ENCODE measurements at regions not wholly inside any gene's neighbourhood (a gene's known extent, or its start where the extent isn't known, plus 50 kb on each side); places are given as distances from the start of the nearest gene placed in this dataset.

DNA sequence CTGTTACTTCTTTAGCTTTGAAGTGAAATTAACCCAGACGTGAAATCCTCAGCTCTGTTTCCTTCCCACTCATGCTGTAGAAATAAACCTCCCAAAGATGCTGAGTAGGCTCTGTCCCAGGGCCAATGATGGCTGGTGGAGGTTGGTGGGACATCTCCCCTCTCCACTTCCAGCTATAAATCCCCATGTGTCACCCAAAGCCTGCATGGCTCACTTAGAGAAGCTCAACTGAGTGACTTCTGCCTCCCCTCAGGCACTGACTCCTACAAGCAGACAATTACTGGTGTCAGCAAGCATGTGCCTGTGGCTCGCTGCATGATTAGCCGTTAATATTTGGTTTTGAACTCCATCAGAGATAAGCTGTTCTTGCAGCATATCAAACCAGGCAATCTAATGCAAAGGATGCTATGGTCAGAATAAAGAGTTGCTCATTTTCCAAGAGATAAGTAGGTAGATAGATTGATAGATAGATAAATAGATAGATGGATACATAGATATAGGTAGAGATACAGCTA, 569.5 kb upstream of the WWC1 start:
- no peak for DNase-seq

DNA sequence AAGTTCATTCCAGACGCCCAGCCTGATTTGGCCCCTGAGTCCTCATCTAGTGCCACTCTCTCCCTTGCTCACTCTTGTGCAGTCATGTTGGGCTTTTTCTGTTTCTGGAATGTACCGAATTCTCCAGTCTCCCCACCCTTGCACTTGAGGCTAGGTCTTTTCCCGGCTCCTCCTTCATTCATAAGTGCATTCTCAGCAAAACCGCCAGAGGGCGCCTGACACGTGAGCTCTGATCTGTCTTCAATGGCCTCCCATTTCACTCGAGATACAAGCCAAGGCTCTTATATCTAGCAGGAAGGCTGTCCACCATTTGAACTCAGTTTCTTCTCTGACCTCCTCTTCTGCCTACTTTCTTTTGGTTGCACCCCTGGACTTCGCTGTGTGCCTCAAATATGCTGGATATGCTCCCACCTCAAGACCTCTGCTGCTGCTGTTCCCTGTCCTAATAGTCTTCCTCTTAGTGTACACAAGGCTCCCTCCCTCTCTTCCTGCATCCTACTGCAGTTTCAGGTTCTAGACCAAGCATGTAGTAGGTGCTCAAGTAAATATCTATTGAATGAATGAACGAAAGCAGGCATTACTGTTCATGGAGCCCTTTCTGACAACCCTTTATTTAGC, 568.1 kb upstream of the WWC1 start:
- DNase-seq = peak; percentile 47 to 74

DNA sequence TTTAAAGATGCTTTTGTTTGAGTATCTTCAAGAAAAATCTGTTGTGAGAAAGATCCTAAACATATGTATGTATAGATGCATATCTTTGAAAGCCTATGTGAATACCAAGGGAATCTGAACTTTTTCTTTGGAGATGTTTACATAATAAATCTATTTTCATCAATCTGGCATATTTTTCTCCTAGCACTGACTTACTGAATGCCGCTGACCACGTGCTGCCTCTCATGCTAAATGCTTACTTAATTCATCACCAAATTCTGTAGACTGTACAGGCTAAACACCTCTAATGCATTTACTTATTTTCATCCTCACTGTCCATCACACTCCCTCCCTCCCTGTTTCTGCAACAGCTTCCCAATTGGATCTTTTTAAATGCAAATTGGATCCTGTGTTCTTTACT, 566.2 kb upstream of the WWC1 start:
- DNase-seq = no peak

DNA sequence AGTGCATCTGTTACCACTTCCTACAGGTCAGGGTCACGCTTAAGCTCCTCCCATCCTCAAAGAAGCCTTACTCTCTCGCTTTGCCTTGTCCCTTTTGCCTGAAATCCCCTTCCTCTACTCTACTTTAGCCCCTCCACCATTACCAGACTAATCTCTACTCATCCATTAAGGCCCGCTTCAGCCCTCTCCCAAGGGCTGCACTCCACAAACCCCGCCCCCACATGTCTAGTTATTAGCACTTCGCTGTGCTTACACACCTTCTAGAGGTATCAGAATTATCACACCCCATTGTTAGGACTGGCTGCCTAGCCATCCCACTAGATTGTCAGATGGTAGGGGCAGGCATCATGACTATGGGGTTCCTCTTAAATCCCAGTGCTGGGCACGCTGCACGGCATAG, 565.7 kb upstream of the WWC1 start:
- DNase-seq = peak in 1 of 2 experiments; percentile 9

DNA sequence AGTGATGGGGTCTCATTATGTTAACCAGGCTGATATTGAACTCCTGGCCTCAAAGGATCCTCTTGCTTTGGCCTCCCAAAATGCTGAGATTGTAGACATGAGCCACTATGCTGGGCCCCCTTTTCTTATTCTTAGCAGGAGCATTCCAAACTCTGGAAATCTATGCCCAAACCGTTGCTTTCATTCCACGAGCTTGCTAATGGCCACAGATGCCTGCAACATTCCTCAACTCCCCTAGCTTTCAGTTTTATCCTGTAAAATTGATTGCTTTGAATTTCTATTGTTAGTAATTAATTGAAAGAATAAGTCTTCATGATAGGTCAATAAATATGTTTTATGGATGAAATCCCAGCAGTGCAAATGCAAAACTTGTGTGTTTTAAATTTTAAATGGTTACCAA, 564.8 kb upstream of the WWC1 start:
- DNase-seq = no peak

DNA sequence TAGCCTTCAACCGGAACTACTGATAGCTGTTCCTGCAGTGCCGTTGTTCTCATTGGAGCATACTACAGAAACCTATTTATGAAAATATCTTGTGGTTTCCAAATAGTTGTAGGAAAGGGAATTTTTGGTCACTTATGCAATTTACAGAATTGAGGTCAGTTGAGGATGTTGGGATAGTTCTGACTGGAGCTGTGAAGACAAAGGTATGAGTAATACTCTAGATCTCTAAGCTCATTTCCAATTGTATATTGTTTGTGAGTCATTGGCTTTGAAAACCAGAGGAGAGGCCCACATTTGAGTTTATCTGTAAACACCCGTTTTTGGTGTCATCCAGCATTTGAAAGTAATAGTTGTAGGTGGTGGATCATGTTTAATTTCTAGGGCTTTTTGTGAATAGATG, 561.3 kb upstream of the WWC1 start:
- no peak for DNase-seq

DNA sequence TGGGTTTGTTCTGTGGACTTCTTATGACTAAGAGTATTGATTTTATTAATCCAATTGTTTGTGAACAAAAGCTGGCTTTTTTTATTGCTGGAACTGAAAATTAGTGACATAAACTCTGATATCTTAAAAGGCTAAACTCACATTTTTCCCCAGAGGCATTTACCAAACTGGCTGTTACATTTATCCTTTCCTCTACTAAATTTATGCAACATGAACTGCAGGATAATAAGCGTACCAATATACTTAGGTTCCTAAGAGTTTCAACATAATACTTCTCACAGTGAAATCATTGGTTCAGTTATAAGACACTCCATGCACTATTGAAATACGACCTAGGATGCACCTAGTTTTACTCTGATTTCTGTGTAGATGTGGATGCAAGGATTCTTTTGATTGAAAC, 560.8 kb upstream of the WWC1 start:
- DNase-seq = no peak

DNA sequence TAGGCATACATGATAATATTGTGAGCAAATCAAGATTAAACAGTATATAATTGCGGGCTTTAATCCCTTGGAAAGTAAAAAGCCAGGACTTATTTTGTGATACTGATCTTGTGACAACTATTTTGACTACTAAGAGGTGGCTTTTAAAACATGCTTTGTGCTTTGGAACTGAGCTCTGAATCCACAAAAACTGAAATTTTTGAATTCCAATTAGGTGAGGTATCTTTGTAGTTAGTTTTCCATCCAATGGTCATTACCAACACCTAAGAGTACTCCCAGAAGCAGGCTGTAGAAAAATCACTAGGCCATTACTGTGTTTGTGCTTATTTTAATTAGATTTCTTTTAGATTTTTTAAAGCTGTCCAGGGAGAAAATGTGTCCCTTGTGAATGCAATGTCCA, 559.5 kb upstream of the WWC1 start:
- no peak for DNase-seq

DNA sequence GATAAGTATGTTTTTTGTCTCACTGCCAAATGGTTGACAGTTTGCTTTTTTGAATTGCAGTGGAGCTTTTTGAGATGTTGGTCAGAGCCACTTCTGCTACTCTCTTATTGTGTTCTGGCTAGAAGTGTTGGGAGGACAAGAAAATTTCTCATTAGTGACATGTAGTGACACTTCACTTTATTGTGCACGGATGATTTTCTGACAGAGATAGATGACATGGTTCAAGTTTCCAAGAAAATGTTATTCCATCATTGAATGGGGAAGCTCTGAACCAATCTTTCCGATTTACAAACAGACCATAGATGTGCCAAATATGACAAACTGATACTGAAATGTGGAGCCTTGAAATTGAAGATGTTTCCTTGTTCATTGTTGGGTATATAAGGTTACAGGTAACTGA, 558.9 kb upstream of the WWC1 start:
- DNase-seq = no peak

DNA sequence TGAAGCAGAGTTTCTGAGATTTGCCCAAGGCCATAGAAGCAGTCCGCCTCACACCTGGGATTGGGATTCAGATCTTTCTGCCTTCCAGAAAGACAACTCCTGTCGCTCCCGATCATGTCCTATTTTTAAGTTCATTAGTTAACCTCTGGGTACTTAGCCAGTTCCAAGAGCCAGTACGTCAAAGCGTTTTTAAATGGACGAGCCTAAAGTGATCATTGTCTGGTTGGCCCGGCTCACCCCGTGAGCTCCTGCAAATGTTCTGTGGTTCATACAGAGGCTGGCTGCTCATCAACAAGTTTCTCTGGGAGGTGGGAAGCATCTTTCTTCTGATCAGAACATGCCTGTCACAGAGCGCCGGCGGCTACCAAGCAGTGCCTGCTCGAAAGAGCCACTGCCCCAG, 554.5 kb upstream of the WWC1 start:
- no peak for DNase-seq

DNA sequence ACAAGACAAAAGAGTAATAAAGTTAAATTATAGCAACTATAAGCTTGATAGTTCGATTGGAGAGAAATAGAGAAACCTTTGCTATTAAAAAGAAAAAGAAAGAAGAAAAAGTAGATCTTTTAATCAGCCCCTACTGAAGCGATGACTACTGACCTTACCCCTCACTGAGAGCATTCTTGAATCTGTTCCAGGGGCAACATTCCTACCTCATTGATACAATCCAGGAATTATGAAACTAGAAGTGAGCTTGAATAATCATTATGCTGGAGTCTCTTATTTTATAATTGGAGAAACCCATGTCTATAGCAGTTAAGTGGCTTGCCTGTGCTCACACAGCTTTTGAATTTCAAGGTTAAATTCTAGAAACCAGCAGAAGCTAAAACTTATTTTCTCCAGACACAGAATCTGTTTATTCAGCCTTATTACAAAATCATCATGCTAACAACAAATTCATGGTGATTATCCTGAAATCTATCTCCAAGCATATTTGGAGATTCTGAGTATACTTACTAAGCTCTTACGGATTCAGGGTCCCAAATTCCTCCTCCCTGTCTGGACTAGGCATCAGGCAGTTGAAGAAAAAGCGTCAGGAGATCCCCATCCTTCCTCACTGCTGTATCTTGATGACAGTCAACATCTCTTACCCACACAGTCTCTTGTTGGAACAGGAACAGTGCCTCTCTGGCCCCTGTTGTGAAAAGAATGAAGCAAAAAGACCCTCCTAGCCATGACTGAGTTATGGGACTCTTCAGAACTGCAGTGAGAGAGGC, 547.6 kb upstream of the WWC1 start:
- no peak for DNase-seq

DNA sequence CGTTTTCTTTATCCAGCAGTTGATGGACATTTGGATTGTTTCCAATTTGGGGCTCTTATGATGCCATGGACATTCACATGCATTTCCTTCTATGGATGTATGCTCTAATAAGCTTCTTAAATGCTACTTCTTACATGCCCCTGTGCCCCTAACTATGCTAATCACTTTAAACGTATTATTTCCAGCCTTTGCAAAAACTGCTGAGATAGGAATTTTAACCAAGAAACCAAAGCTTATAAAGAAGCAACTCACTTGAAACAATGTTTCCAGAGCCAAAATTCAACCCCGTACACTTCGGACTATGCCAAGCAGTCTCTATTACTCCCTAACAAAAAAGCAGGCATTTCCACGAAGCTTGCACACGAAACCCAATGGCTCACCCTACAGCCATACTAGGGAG, 545.6 kb upstream of the WWC1 start:
- DNase-seq = no peak

DNA sequence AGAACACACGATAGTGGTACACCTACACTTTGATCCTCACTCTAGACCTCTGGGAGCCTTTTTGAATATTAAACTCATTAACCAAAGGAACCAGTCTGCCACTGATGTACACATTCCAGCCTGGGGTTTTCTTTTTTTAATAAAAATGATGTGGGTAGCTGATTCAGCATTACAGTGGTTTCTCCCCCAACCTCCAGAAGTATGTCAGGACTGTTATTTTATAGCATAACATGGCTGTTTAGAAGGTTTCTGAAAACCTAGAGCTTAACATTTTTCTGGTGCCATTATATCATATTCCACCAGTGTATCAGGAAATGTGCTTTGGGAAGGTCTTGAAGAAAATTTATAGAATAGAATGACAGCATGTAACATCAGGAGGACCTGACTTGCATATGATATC, 540.9 kb upstream of the WWC1 start:
- DNase-seq = no peak

DNA sequence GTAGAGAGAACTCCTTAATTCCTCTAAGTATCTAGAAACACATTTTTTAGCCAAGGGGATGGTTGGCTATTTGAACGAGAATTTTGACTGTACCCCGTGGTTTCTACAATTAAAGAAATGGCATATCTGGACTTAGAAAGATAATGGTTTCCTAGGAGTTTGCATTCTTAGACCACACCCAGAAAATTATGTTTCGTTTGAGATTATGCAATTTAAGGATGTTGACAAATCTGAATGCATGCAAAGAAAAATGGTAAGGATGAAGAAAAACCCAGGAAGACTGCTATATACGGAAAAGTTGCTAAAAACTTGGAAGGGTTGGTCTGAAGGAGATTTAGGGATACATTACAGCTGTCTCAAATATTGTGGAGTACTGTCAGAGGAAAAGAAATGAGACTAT, 538.5 kb upstream of the WWC1 start:
- DNase-seq = no peak

DNA sequence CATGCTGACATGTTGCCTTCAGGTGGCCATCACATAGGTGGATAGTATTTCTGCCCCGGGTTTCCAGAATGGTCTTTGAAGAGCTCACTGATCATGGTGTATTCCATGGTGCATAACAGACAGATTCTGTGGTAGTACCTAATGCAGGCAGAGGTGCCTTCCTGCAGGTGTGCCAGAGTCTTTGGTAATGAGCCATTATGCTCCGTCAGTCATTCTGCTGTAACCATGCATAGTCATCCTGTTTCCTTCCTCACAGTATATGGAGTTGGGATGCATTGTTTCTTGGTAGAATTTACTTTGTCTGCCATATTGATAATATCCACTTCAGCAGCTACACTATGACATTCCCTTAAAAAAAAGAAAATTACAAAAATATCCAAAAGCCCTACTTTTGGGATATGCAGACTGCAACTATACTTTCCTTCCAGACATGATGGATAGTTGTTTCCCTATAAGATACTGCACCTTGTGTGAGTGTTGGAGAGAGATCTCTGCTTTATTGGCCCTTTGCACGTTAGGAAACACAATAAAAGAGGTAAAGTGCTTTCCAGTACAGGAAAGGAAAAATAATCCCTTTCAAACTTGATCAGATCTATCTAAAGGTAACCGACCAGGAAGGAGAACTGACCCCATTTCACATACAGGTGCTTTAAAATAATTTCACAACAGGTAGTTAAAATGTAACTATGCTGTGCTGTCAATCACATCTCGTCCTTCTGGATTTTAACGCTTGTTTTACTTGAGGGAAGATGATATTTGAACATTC, 537.5 kb upstream of the WWC1 start:
- no peak for DNase-seq

DNA sequence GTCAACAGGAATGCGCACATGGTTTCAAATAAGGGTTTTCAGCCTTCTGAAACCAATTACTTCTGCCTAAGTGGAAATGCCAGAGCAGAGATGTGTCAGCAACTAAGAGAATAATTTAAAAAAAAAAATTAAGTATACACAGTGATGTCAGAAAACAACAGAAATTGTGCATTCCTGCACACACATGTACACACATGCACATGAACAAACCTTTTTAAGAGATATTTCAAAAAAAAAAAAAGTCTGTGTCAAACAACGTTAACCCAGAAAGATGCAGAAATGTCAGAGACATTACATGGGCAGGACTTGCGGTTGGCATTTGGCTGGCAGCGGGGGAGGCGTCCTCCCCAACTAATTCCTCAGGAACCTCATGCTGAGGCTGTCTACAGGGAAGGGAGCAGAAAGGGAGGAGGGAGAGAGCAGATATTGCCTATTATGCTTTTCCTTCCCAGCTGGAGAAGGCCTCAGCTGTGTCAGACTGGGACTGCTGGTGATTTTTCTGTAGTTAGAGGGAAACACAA, 536.9 kb upstream of the WWC1 start:
- DNase-seq = no peak

DNA sequence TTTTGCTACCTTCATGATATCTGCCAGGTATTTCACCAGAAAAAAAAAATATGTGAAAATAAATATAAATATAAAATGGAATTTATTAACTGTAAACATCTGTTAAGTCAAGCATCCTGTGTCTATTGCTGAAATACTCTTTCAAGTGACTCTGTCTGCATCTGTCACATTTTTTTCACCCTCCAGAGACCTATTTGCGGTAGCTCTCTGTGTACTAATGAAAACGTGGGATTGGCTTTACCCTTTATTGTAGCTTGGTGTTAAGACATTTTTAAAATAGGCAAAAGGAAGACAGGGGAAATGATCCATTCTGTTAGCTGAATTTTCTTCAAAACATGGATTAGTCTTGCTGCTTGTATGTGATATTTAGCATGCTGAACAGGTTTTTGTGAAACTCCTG, 536.0 kb upstream of the WWC1 start:
- DNase-seq = peak in 1 of 2 experiments; percentile 9

DNA sequence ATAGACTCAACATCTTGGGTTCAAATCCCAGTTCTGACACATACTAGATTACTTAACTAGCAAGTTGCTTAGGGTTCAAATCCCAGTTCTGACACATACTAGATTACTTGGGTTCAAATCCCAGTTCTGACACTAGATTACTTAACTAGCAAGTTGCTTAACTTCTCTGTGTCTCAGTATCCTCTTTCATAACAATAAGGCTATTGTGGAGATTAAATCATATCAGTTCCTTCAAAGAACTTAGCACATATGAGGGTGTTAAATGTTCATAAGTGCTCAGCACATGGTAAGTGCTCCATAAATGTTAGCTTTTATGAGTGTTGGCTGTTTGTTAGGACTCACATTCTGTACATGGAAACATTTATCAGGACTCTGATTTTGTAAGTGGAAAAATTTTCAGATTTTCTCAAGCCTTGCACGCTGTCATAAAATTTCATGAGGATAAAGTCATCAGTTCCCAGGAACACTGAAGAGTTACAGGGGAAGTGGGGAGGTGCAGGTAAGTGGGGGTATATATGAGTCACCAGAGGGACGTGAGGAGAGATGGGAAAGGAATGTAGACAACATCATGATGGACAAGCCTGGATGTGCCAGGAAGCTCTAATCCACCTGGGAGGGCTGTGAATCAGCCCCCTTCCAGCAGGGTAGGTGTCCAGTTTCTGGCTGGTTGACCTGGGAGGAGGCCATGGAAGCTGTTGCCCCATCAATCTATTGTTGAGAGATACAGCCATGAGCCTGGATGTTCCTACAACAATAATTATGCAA, 532.2 kb upstream of the WWC1 start:
- DNase-seq = no peak

DNA sequence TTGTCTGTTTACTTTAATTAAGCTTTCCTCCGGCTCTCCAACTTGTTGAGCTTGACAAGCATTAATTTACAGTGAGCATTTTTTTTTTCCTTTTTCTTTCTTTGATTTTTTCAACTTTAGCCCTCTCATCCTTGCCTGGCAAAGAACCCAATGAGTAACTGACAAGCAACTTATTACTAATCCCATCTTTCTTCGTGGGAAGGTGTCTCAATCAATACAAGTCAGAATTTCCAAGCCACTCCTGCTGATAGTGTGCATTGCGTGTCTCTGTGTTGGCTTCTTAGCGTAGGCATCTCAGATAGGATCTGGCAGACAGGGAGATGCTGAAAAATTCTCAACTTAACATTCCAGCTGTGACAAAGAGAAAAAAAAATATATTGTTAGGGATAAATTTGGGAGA, 527.7 kb upstream of the WWC1 start:
- no peak for DNase-seq

DNA sequence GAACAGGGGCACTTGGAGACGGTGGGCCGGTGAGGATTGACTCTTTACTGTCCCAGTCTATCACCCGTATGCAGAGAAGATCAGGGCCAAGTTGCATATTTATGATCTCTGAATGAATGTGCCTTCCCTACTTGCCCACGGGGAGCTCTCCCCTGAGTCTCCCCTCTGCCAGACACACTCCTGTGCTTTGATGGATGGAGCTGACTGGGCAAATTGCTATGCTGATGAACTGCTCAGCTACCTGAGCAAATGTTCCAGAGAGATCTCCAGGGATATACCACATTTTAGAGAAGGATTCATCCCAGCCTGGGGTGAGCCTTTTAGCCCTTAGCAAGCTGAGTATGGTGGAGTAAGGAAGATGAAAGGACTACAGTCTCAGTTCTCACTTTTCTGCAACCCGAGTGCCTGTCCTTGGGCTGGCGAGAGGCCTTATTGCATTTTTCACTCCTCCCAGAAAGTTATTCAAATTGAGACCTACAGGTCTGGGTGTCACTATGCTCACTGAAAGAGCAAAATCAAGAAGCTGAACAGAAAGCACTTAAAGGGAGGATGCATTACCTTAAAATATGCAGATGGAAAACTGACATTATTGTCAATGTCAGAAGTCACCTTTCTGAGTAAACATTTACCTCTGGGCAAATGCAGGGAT, 526.7 kb upstream of the WWC1 start:
- no peak for DNase-seq

DNA sequence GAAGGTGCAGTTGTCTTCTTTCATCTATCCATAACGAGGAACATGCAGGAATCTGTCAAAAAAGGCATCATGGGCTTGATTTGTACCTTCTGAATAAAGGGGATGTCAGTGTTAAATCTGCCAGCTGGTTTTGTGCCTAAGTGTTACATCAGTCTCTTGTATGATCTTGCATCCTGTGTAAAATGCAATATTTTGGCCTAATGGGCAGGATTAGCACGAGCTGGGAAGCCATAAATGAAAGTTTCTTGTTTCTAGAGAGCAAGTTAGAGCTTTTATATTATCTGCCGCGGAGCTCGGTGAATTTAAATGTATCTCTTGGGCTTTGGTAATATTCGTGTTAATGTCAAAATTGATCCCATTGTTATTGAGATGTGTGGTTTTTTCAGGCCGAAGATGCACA, 526.1 kb upstream of the WWC1 start:
- no peak for DNase-seq

DNA sequence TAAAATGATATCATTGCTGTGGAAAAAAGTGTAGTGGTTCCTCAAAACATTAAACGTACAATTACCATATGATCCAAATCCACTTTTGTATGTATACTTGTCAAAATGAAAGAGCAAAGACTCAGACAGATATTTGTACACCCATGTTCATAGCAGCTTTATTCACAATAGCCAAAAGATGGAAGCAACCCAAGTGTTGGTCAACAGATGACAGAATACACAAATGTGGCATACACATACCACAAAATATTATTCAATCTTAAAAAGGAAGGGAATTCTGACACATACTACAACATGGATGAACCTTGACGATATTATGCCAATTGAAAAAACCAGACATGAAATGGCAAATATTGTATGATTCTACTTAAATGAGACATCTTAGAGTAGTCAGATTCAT, 524.5 kb upstream of the WWC1 start:
- DNase-seq = no peak

Measured in NCI-H524 (cell line).